HCT116 (cell line): ENCODE measurements at regions not wholly inside any gene's neighbourhood (a gene's known extent, or its start where the extent isn't known, plus 50 kb on each side); places are given as distances from the start of the nearest gene placed in this dataset.

ENCODE experiments used
- ATAC-seq: fragments of 200-7000 bp; cut with Tn5 transposase; 2 replicates; pipeline ENCODE4 v1.9.1; 2020; ENCODE audit warnings: mild to moderate bottlenecking, moderate library complexity
- BruUV-seq: library from RNA; stranded (reverse); fragments of 400-500 nt; replicated peaks from 2 replicates; lab custom pipeline; 2021; lab: Mats Ljungman, UMichigan
- CTCF ChIA-PET: fragments of 300-600 bp; sonication (Branson Sonifier 250); formaldehyde crosslinking; loops from one replicate; lab custom pipeline; 2021; ENCODE audit warnings: antibody characterized with exemption; lab: Charles Lee
- POLR2A ChIA-PET: fragments of 300-600, 350-600 bp; sonication (Branson Sonifier 250); formaldehyde crosslinking; loops from one replicate; lab custom pipeline; 2021; ENCODE audit warnings: antibody characterized with exemption; lab: Charles Lee
- RAD21 ChIA-PET, 2 experiments: fragments of 300-600 bp; sonication (Branson Sonifier 250); formaldehyde crosslinking; loops; one replicate each; lab custom pipeline; 2023; ENCODE audit warnings: low total read pairs in 2 of 2; ENCODE audit not compliant: uncharacterized antibody in 2 of 2, unreplicated experiment in 2 of 2, low non-redundant PET in 1 of 2; lab: Charles Lee
- DNase-seq: peaks from one replicate; pipeline ENCODE4 v3.0.0-alpha.2; 2010; ENCODE audit warnings: low read depth, low spot score
- H2AFZ ChIP-seq: fragments of 200-600 bp; shearing (Covaris generic), sonication (generic); 2 replicates; pipeline ENCODE4 v1.6.1; 2017; ENCODE audit warnings: low read depth, mixed run types, mixed read lengths, antibody characterized with exemption, low read length; ENCODE audit not compliant: poor library complexity, severe bottlenecking
- H3K27ac ChIP-seq: 2 replicates; pipeline ENCODE4 v1.5.1; 2012; ENCODE audit warnings: low read depth, low read length
- H3K27me3 ChIP-seq: fragments of 200-600 bp; sonication (generic); 2 replicates; pipeline ENCODE4 v1.6.1; 2016; ENCODE audit warnings: mixed run types, low read length, mixed read lengths; ENCODE audit not compliant: insufficient read depth
- H3K36me3 ChIP-seq, 2 experiments: fragments of 200-500 bp in 1 of 2; fragments of 200-600 bp in 1 of 2; sonication (Bioruptor generic) in 1 of 2; sonication (generic) in 1 of 2; 2 replicates each; pipeline versions ENCODE4 v1.5.1 to v1.6.1; 2014 to 2016; ENCODE audit warnings: low read length in 2 of 2, inconsistent platforms in 1 of 2, mixed read lengths in 1 of 2, mixed run types in 1 of 2; ENCODE audit not compliant: insufficient read depth in 2 of 2, control insufficient read depth in 1 of 2
- H3K4me1 ChIP-seq, 2 experiments: fragments of 200-600 bp in 1 of 2; sonication (generic) in 1 of 2; 2 replicates each; pipeline versions ENCODE4 v1.5.1 to v1.6.1; 2012 to 2017; ENCODE audit warnings: low read length in 2 of 2, inconsistent platforms in 1 of 2, mild to moderate bottlenecking in 1 of 2, mixed read lengths in 1 of 2, mixed run types in 1 of 2, moderate library complexity in 1 of 2; ENCODE audit not compliant: insufficient read depth in 2 of 2, control insufficient read depth in 1 of 2
- H3K4me2 ChIP-seq: fragments of 200-600 bp; sonication (generic); 2 replicates; pipeline ENCODE4 v1.6.1; 2017; ENCODE audit warnings: mixed run types, low read length, mixed read lengths
- H3K4me3 ChIP-seq, 2 experiments: fragments of 200-600 bp in 1 of 2; sonication (generic) in 1 of 2; replicated peaks in 1 of 2; 2 replicates each; pipeline ENCODE4 v1.5.1; 2011 to 2016; ENCODE audit warnings: low read length in 2 of 2, control low read depth in 1 of 2, low read depth in 1 of 2, mild to moderate bottlenecking in 1 of 2, mixed read lengths in 1 of 2, mixed run types in 1 of 2
- H3K79me2 ChIP-seq: fragments of 200-600 bp; sonication (generic); 2 replicates; pipeline ENCODE4 v1.6.1; 2017; ENCODE audit warnings: mild to moderate bottlenecking, mixed run types, low read length, moderate library complexity, mixed read lengths; ENCODE audit not compliant: insufficient read depth
- H3K9ac ChIP-seq: fragments of 200-600 bp; sonication (generic); 2 replicates; pipeline ENCODE4 v1.6.1; 2016; ENCODE audit warnings: low read length, mixed read lengths
- H3K9me2 ChIP-seq: fragments of 200-600 bp; sonication (generic), shearing (Covaris generic); 2 replicates; pipeline ENCODE4 v1.6.1; 2017; ENCODE audit warnings: mixed run types, mild to moderate bottlenecking, moderate library complexity; ENCODE audit not compliant: insufficient read depth
- H3K9me3 ChIP-seq, 2 experiments: fragments of 200-500 bp in 1 of 2; fragments of 200-600 bp in 1 of 2; sonication (Bioruptor generic) in 1 of 2; sonication (generic) in 1 of 2; 2 replicates each; pipeline ENCODE4 v1.6.1; 2014 to 2017; ENCODE audit warnings: low read length in 2 of 2, mixed read lengths in 2 of 2, inconsistent platforms in 1 of 2, low read depth in 1 of 2, mild to moderate bottlenecking in 1 of 2, mixed run types in 1 of 2, moderate library complexity in 1 of 2; ENCODE audit not compliant: control insufficient read depth in 1 of 2, insufficient read depth in 1 of 2
- H4K20me1 ChIP-seq: fragments of 200-600 bp; sonication (generic), shearing (Covaris generic); 2 replicates; pipeline ENCODE4 v1.6.1; 2017; ENCODE audit warnings: mixed run types, mild to moderate bottlenecking, moderate library complexity; ENCODE audit not compliant: insufficient read depth
- EZH2phosphoT487 ChIP-seq: fragments of 200-600 bp; IDR thresholded peaks from 2 replicates; pipeline ENCODE4 v1.6.1; 2018; ENCODE audit warnings: antibody characterized with exemption, borderline replicate concordance
- MAX ChIP-seq: IDR thresholded peaks from 2 replicates; pipeline ENCODE4 v1.6.1; 2012
- POLR2AphosphoS5 ChIP-seq: IDR thresholded peaks from 2 replicates; pipeline ENCODE4 v1.6.1; 2011; ENCODE audit warnings: mild to moderate bottlenecking, low read depth, low read length, moderate library complexity
- SP1 ChIP-seq: IDR thresholded peaks from 2 replicates; pipeline ENCODE4 v1.6.1; 2012; ENCODE audit warnings: low read depth
- SRF ChIP-seq: IDR thresholded peaks from 2 replicates; pipeline ENCODE4 v1.6.1; 2012; ENCODE audit warnings: low read depth
- YY1 ChIP-seq: IDR thresholded peaks from 2 replicates; pipeline ENCODE4 v1.6.1; 2011; ENCODE audit warnings: low read length, low read depth, moderate library complexity, mild to moderate bottlenecking; ENCODE audit not compliant: insufficient replicate concordance; ENCODE audit errors: extremely low read depth
- ZBTB33 ChIP-seq: IDR thresholded peaks from 2 replicates; pipeline ENCODE4 v1.6.1; 2011; ENCODE audit warnings: mild to moderate bottlenecking, low read length, moderate library complexity; ENCODE audit not compliant: insufficient replicate concordance; ENCODE audit errors: extremely low read depth
- ZNF274 ChIP-seq: fragments of 200-500 bp; sonication (Bioruptor generic); IDR thresholded peaks from 2 replicates; pipeline ENCODE4 v1.6.1; 2014; ENCODE audit warnings: mild to moderate bottlenecking, low read depth, low read length, inconsistent platforms
- intact Hi-C: fragments of 100-400 bp; cut with micrococcal nuclease; formaldehyde crosslinking; loops from 2 replicates; pipeline ENCODE4 v1.10.0; 2022

GRCh38 chr2:198339116-198339515 is 534.7 kb downstream of the PLCL1 start:
- ATAC-seq, result no peak

More at GRCh38 chr2:198339116-198339515, 534.7 kb downstream of the PLCL1 start:
- Histone ChIP-seq H3K9me2 (no peaks in the 10 kb centered on the region), H3K27ac (no peak overlapping the region), H3K4me2 (no peak overlapping the region), H2AFZ (no peak overlapping the region), H3K4me1 (no peaks in the 10 kb centered on the region), H3K4me3 (no peak overlapping the region), H3K27me3 (peaks cover 27% of the 10 kb centered on the region; the same call in 1 of the 2 replicates), H3K79me2 (no peaks in the 10 kb centered on the region), H3K9me3 (no peaks in the 10 kb centered on the region), H3K9ac (no peak overlapping the region), H3K36me3 (no peaks in the 10 kb centered on the region), H4K20me1 (no peaks in the 10 kb centered on the region)
- ChIA-PET RAD21 (no interaction called here), POLR2A (no interaction called here), CTCF (no interaction called here)
- DNase-seq, result no peak
- no peak for TF ChIP-seq ZBTB33
- no peak for TF ChIP-seq YY1
- no peak for TF ChIP-seq POLR2AphosphoS5
- no peak for TF ChIP-seq EZH2phosphoT487
- no peak for TF ChIP-seq MAX
- no peak for TF ChIP-seq ZNF274
- TF ChIP-seq SRF, result no peak
- no peak for TF ChIP-seq SP1
- intact Hi-C loops, result no loop called here
- BruUV-seq, result no TSS peak
